H1 (cell line): ENCODE measurements at regions not wholly inside any gene's neighbourhood (a gene's known extent, or its start where the extent isn't known, plus 50 kb on each side); places are given as distances from the start of the nearest gene placed in this dataset.

Experiments used
- CTCF ChIA-PET: fragments of 300-600 bp; sonication (Branson Sonifier 250); formaldehyde crosslinking; loops from one replicate; lab custom pipeline; 2021; ENCODE audit not compliant: partially characterized antibody; lab: Charles Lee
- POLR2A ChIA-PET: fragments of 300-600 bp; sonication (Branson Sonifier 250); formaldehyde crosslinking; loops from one replicate; lab custom pipeline; 2021; ENCODE audit warnings: inconsistent platforms; ENCODE audit not compliant: partially characterized antibody; lab: Charles Lee
- DNase-seq, 2 experiments: peaks; one replicate each; pipeline versions ENCODE4 v3.0.0 to v3.0.0-alpha.2; 2010 to 2022; ENCODE audit warnings: low spot score in 2 of 2, low read depth in 1 of 2, mixed read lengths in 1 of 2
- FAIRE-seq: peaks from 2 replicates; lab custom pipeline; 2011; peaks lifted over from hg19 to GRCh38; lab: Jason Lieb, UNC
- H2AFZ ChIP-seq: 2 replicates; pipeline ENCODE4 v1.8.1; 2012; ENCODE audit warnings: low read length, inconsistent platforms
- H2AK5ac ChIP-seq: 2 replicates; pipeline ENCODE4 v1.6.1; 2013; ENCODE audit warnings: low read depth, low read length
- H2BK120ac ChIP-seq: replicated peaks from 2 replicates; pipeline ENCODE3; 2013; ENCODE audit warnings: low read depth, low read length, inconsistent platforms
- H2BK12ac ChIP-seq: 2 replicates; pipeline ENCODE4 v1.6.1; 2013; ENCODE audit warnings: low read depth, low read length
- H2BK15ac ChIP-seq: 2 replicates; pipeline ENCODE4 v1.6.1; 2013; ENCODE audit warnings: low read length
- H2BK20ac ChIP-seq: 2 replicates; pipeline ENCODE4 v1.6.1; 2013; ENCODE audit warnings: low read length
- H2BK5ac ChIP-seq: 2 replicates; pipeline ENCODE4 v1.6.1; 2013; ENCODE audit warnings: low read depth, low read length
- H3K14ac ChIP-seq: 2 replicates; pipeline ENCODE4 v1.6.1; 2013; ENCODE audit warnings: inconsistent platforms; ENCODE audit not compliant: insufficient read length
- H3K18ac ChIP-seq: 2 replicates; pipeline ENCODE4 v1.6.1; 2013; ENCODE audit warnings: low read length; ENCODE audit errors: extremely low read depth
- H3K23ac ChIP-seq: 2 replicates; pipeline ENCODE4 v1.6.1; 2013; ENCODE audit warnings: inconsistent platforms; ENCODE audit not compliant: insufficient read length
- H3K23me2 ChIP-seq: 2 replicates; pipeline ENCODE4 v1.6.1; 2013; ENCODE audit warnings: low read depth, low read length
- H3K27ac ChIP-seq: 2 replicates; pipeline ENCODE4 v1.6.1; 2011; ENCODE audit warnings: low read depth, low read length, inconsistent platforms
- H3K27me3 ChIP-seq, 4 experiments: replicated peaks in 1 of 4; 1 replicate in 1 of 4; 2 replicates in 3 of 4; pipeline versions ENCODE4 v1.6.1 to v1.8.1; 2011 to 2013; ENCODE audit warnings: low read length in 3 of 4, mild to moderate bottlenecking in 3 of 4, inconsistent platforms in 2 of 4, mixed read lengths in 2 of 4, moderate library complexity in 1 of 4; ENCODE audit not compliant: control insufficient read depth in 3 of 4, insufficient read depth in 3 of 4; ENCODE audit errors: extremely low read depth in 1 of 4
- H3K36me3 ChIP-seq, 4 experiments: 2 replicates each; pipeline versions ENCODE4 v1.6.1 to v1.8.1; 2011 to 2013; ENCODE audit warnings: mild to moderate bottlenecking in 4 of 4, low read length in 3 of 4, moderate library complexity in 2 of 4, control low read depth in 1 of 4, inconsistent platforms in 1 of 4; ENCODE audit not compliant: insufficient read depth in 4 of 4, control insufficient read depth in 2 of 4
- H3K4ac ChIP-seq: replicated peaks from 2 replicates; pipeline ENCODE3; 2013; ENCODE audit warnings: low read length, low read depth, mixed read lengths, inconsistent platforms; ENCODE audit not compliant: insufficient read length
- H3K4me1 ChIP-seq, 4 experiments: replicated peaks in 1 of 4; 1 replicate in 1 of 4; 2 replicates in 3 of 4; pipeline versions ENCODE4 v1.6.1 to v1.8.1; 2011 to 2013; ENCODE audit warnings: low read length in 3 of 4, inconsistent platforms in 2 of 4, mixed read lengths in 1 of 4; ENCODE audit not compliant: insufficient read depth in 4 of 4, control insufficient read depth in 3 of 4
- H3K4me2 ChIP-seq, 2 experiments: 2 replicates each; pipeline versions ENCODE4 v1.6.1 to v1.8.1; 2011 to 2013; ENCODE audit warnings: low read depth in 2 of 2, low read length in 2 of 2, control low read depth in 1 of 2, inconsistent platforms in 1 of 2, mild to moderate bottlenecking in 1 of 2; ENCODE audit not compliant: insufficient read depth in 1 of 2
- H3K4me3 ChIP-seq, 4 experiments: fragments of 200-600, 300-600 bp in 1 of 4; sonication (generic), shearing (Covaris generic), sonication (Bioruptor Twin) in 1 of 4; 2 replicates each; pipeline versions ENCODE4 v1.5.1 to v1.8.1; 2011 to 2016; ENCODE audit warnings: low read length in 4 of 4, low read depth in 3 of 4, control low read depth in 2 of 4, inconsistent platforms in 2 of 4, mild to moderate bottlenecking in 2 of 4, mixed read lengths in 1 of 4, moderate library complexity in 1 of 4; ENCODE audit not compliant: insufficient read depth in 2 of 4; ENCODE audit errors: extremely low read depth in 1 of 4
- H3K56ac ChIP-seq: replicated peaks from 2 replicates; pipeline ENCODE3; 2013; ENCODE audit warnings: low read depth, mild to moderate bottlenecking, mixed read lengths, low read length, inconsistent platforms; ENCODE audit not compliant: insufficient read length
- H3K79me1 ChIP-seq: 2 replicates; pipeline ENCODE4 v1.6.1; 2013; ENCODE audit warnings: low read depth, low read length, control low read depth
- H3K79me2 ChIP-seq, 2 experiments: 2 replicates each; pipeline versions ENCODE4 v1.6.1 to v1.8.1; 2012 to 2013; ENCODE audit warnings: low read length in 2 of 2, mild to moderate bottlenecking in 2 of 2, inconsistent platforms in 1 of 2; ENCODE audit not compliant: insufficient read depth in 2 of 2, control insufficient read depth in 1 of 2
- H3K9ac ChIP-seq, 4 experiments: replicated peaks in 1 of 4; 1 replicate in 1 of 4; 2 replicates in 3 of 4; pipeline versions ENCODE4 v1.6.1 to v1.8.1; 2011 to 2013; ENCODE audit warnings: low read depth in 3 of 4, low read length in 3 of 4, control low read depth in 2 of 4, mild to moderate bottlenecking in 2 of 4, moderate library complexity in 2 of 4, inconsistent platforms in 1 of 4; ENCODE audit errors: extremely low read depth in 1 of 4
- H3K9me3 ChIP-seq, 2 experiments: 2 replicates each; pipeline versions ENCODE4 v1.6.1 to v1.8.1; 2012 to 2013; ENCODE audit warnings: mild to moderate bottlenecking in 2 of 2, moderate library complexity in 2 of 2, control low read depth in 1 of 2, inconsistent platforms in 1 of 2, low read depth in 1 of 2, low read length in 1 of 2, mixed read lengths in 1 of 2; ENCODE audit not compliant: insufficient read depth in 2 of 2
- H4K20me1 ChIP-seq, 2 experiments: replicated peaks in 1 of 2; 2 replicates each; pipeline versions ENCODE3 to v1.8.1; 2011 to 2013; ENCODE audit warnings: inconsistent platforms in 2 of 2, low read length in 2 of 2, mild to moderate bottlenecking in 1 of 2; ENCODE audit not compliant: insufficient read depth in 2 of 2, control insufficient read depth in 1 of 2
- H4K5ac ChIP-seq: 2 replicates; pipeline ENCODE4 v1.6.1; 2013; ENCODE audit warnings: low read length, low read depth, mixed read lengths, inconsistent platforms; ENCODE audit not compliant: insufficient read length
- H4K8ac ChIP-seq: 2 replicates; pipeline ENCODE4 v1.8.0; 2013; ENCODE audit warnings: mild to moderate bottlenecking, moderate library complexity, low read length, inconsistent platforms; ENCODE audit not compliant: insufficient read depth; ENCODE audit errors: extremely low read depth
- H4K91ac ChIP-seq: replicated peaks from 2 replicates; pipeline ENCODE3; 2013; ENCODE audit warnings: low read length, mixed read lengths, inconsistent platforms; ENCODE audit not compliant: insufficient read length
- BACH1 ChIP-seq: IDR thresholded peaks from 2 replicates; pipeline ENCODE4 v1.6.1; 2012; ENCODE audit warnings: low read length, improper control_type of control experiment
- CEBPB ChIP-seq: IDR thresholded peaks from 2 replicates; pipeline ENCODE4 v1.6.1; 2012; ENCODE audit warnings: low read depth, low read length
- EGR1 ChIP-seq: IDR thresholded peaks from 2 replicates; pipeline ENCODE4 v1.6.1; 2011; ENCODE audit warnings: low read depth, low read length, borderline replicate concordance
- SIN3A ChIP-seq, 2 experiments: IDR thresholded peaks in 1 of 2; conservative IDR thresholded peaks in 1 of 2; 2 replicates each; pipeline ENCODE4 v1.6.1; 2011 to 2012; ENCODE audit warnings: low read length in 2 of 2, improper control_type of control experiment in 1 of 2, low read depth in 1 of 2, mild to moderate bottlenecking in 1 of 2
- TAF7 ChIP-seq: optimal IDR thresholded peaks from 2 replicates; pipeline ENCODE3; 2011; ENCODE audit warnings: low read depth, mild to moderate bottlenecking, inconsistent platforms, low read length, moderate library complexity, borderline replicate concordance
- WGBS, 2 experiments: shearing (Covaris generic) in 1 of 2; methylation state at CpG; one replicate each; pipeline versions ENCODE4 v1.1.6 to v1.1.7; 2013 to 2015; ENCODE audit warnings: low lambda C conversion rate in 2 of 2, mixed read lengths in 2 of 2, inconsistent platforms in 1 of 2, low coverage in 1 of 2, missing lambda C conversion rate in 1 of 2; ENCODE audit not compliant: insufficient replicate concordance in 2 of 2, insufficient coverage in 1 of 2, insufficient read length in 1 of 2; ENCODE audit errors: extremely low coverage in 1 of 2, missing lambda C conversion rate in 1 of 2; 5-methylcytosine and 5-hydroxymethylcytosine counted together
- TF ChIP-seq, protein P1 (sequence below): IDR thresholded peaks from 2 replicates; pipeline ENCODE4 v1.6.1; 2011; ENCODE audit warnings: low read depth, mild to moderate bottlenecking, low read length; ENCODE audit not compliant: insufficient read depth
- TF ChIP-seq, protein P2 (sequence below), 3 experiments: IDR thresholded peaks; 1 replicate in 2 of 3; 2 replicates in 1 of 3; pipeline versions ENCODE4 v1.5.1 to v1.6.1; 2011; ENCODE audit warnings: low read length in 3 of 3, mild to moderate bottlenecking in 3 of 3, inconsistent platforms in 2 of 3, low read depth in 1 of 3, moderate library complexity in 1 of 3; ENCODE audit not compliant: insufficient read depth in 1 of 3; ENCODE audit errors: control extremely low read depth in 1 of 3
- TF ChIP-seq, protein P3 (sequence below): IDR thresholded peaks from 2 replicates; pipeline ENCODE4 v1.6.1; 2012; ENCODE audit warnings: inconsistent platforms
- TF ChIP-seq, protein P4 (sequence below): IDR thresholded peaks from 2 replicates; pipeline ENCODE4 v1.6.1; 2012; ENCODE audit warnings: low read length, inconsistent platforms

DNA sequence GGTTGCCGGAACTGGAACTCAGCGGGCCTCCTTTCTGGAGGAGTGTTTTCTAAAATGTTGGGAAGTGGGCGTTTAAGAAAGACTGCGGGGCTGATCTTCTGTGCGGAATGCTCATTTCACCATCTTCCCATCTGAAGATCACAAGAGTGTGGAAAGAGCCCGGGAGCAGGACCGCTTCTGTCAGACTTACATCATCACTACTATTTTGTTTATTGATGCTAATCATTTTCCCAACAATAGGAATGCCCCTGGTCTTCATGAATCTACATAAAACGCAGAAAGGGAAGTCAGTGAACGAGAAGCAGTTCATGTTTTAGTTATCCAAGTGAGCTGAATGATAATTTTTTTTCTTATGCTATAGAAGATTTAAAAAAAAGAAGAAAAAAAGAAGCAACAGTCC is 447.8 kb upstream of the MKI67 start:
- H3K9me3 ChIP-seq: no peaks in the 10 kb centered on the region; a peak in 2 of 4 replicates
- H3K23me2 ChIP-seq: no peaks in the 10 kb centered on the region
- no peak overlapping the region for H3K9ac ChIP-seq
- ChIA-PET POLR2A (no interaction called here), CTCF (interaction anchor here (1.2 kb wide), 1 partner anchor 52 kb away, joined by 3 read pairs; no protein-coding TSS in a partner anchor)
- H3K56ac ChIP-seq: no peak overlapping the region
- no peak overlapping the region for H3K18ac ChIP-seq
- no peak overlapping the region for H2BK120ac ChIP-seq
- H3K4me1 ChIP-seq: peaks cover 0 to 8% (median 2%) of the 10 kb centered on the region in 4 experiments; a peak in 5 of 7 replicates
- H4K5ac ChIP-seq: no peak overlapping the region
- H3K4me3 ChIP-seq: no peak overlapping the region
- no peak overlapping the region for H4K91ac ChIP-seq
- H3K27me3 ChIP-seq: peaks cover 0 to 3% (median 1%) of the 10 kb centered on the region in 4 experiments; a peak in 4 of 7 replicates
- H3K36me3 ChIP-seq: no peaks in the 10 kb centered on the region
- H2AK5ac ChIP-seq: no peak overlapping the region
- H4K20me1 ChIP-seq: no peaks in the 10 kb centered on the region
- H3K4ac ChIP-seq: no peak overlapping the region
- no peak overlapping the region for H3K4me2 ChIP-seq
- H3K27ac ChIP-seq: no peak overlapping the region
- no peak overlapping the region for H2BK5ac ChIP-seq
- no peak overlapping the region for H2BK15ac ChIP-seq
- no peak for FAIRE-seq
- H3K79me1 ChIP-seq: no peaks in the 10 kb centered on the region
- no peak overlapping the region for H2BK20ac ChIP-seq
- no peaks in the 10 kb centered on the region for H3K79me2 ChIP-seq
- H4K8ac ChIP-seq: no peak overlapping the region
- H3K23ac ChIP-seq: no peak overlapping the region
- H2AFZ ChIP-seq: no peak overlapping the region
- DNase-seq: no peak
- WGBS, 2 experiments: 93% methylated on average over 9 of the region's 9 CpGs; no CpG with 5 or more reads in 1 of the 2 experiments
- H2BK12ac ChIP-seq: 0 out of 2 replicates have a peak overlapping the region, but pooled peaks have one; percentile 12
- H3K14ac ChIP-seq: no peak overlapping the region
- TF ChIP-seq EGR1 (no peak), SIN3A (conservative IDR thresholded peaks at IDR 0.05 in 1 of 2, IDR thresholded peaks at IDR 0.05 in 1 of 2; ENCODE audit: low read depth in 1 of 2, low read length in 2 of 2) (no peak), BACH1 (no peak), TAF7 (no peak), CEBPB (no peak)
- TF ChIP-seq, protein P1, sequence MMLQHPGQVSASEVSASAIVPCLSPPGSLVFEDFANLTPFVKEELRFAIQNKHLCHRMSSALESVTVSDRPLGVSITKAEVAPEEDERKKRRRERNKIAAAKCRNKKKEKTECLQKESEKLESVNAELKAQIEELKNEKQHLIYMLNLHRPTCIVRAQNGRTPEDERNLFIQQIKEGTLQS: no peak
- TF ChIP-seq, protein P2, sequence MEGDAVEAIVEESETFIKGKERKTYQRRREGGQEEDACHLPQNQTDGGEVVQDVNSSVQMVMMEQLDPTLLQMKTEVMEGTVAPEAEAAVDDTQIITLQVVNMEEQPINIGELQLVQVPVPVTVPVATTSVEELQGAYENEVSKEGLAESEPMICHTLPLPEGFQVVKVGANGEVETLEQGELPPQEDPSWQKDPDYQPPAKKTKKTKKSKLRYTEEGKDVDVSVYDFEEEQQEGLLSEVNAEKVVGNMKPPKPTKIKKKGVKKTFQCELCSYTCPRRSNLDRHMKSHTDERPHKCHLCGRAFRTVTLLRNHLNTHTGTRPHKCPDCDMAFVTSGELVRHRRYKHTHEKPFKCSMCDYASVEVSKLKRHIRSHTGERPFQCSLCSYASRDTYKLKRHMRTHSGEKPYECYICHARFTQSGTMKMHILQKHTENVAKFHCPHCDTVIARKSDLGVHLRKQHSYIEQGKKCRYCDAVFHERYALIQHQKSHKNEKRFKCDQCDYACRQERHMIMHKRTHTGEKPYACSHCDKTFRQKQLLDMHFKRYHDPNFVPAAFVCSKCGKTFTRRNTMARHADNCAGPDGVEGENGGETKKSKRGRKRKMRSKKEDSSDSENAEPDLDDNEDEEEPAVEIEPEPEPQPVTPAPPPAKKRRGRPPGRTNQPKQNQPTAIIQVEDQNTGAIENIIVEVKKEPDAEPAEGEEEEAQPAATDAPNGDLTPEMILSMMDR (IDR thresholded peaks at IDR 0.05; ENCODE audit: control extremely low read depth in 1 of 3, insufficient read depth in 1 of 3, low read depth in 1 of 3, low read length in 3 of 3): no peak
- TF ChIP-seq, protein P3, sequence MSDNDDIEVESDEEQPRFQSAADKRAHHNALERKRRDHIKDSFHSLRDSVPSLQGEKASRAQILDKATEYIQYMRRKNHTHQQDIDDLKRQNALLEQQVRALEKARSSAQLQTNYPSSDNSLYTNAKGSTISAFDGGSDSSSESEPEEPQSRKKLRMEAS: no peak
- TF ChIP-seq, protein P4, sequence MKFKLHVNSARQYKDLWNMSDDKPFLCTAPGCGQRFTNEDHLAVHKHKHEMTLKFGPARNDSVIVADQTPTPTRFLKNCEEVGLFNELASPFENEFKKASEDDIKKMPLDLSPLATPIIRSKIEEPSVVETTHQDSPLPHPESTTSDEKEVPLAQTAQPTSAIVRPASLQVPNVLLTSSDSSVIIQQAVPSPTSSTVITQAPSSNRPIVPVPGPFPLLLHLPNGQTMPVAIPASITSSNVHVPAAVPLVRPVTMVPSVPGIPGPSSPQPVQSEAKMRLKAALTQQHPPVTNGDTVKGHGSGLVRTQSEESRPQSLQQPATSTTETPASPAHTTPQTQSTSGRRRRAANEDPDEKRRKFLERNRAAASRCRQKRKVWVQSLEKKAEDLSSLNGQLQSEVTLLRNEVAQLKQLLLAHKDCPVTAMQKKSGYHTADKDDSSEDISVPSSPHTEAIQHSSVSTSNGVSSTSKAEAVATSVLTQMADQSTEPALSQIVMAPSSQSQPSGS: no peak
